IPS-18a (cell line): ENCODE measurements at regions not wholly inside any gene's neighbourhood (a gene's known extent, or its start where the extent isn't known, plus 50 kb on each side); places are given as distances from the start of the nearest gene placed in this dataset.

ENCODE experiments used
- H3K27ac ChIP-seq: one replicate; pipeline ENCODE4 v1.5.1; 2013; ENCODE audit warnings: low read length
- H3K27me3 ChIP-seq: one replicate; pipeline ENCODE4 v1.6.1; 2013; ENCODE audit warnings: mild to moderate bottlenecking, low read length; ENCODE audit not compliant: control insufficient read depth, insufficient read depth
- H3K36me3 ChIP-seq: one replicate; pipeline ENCODE4 v1.6.1; 2013; ENCODE audit warnings: low read depth, low read length; ENCODE audit not compliant: control insufficient read depth
- H3K4me1 ChIP-seq: one replicate; pipeline ENCODE4 v1.6.1; 2013; ENCODE audit warnings: low read depth, low read length; ENCODE audit not compliant: control insufficient read depth
- H3K4me3 ChIP-seq: one replicate; pipeline ENCODE4 v1.5.1; 2013; ENCODE audit warnings: low read length
- H3K9ac ChIP-seq: one replicate; pipeline ENCODE4 v1.6.1; 2013; ENCODE audit warnings: mild to moderate bottlenecking, low read length, moderate library complexity
- H3K9me3 ChIP-seq: one replicate; pipeline ENCODE4 v1.6.1; 2013; ENCODE audit warnings: low read depth, low read length; ENCODE audit not compliant: control insufficient read depth

DNA sequence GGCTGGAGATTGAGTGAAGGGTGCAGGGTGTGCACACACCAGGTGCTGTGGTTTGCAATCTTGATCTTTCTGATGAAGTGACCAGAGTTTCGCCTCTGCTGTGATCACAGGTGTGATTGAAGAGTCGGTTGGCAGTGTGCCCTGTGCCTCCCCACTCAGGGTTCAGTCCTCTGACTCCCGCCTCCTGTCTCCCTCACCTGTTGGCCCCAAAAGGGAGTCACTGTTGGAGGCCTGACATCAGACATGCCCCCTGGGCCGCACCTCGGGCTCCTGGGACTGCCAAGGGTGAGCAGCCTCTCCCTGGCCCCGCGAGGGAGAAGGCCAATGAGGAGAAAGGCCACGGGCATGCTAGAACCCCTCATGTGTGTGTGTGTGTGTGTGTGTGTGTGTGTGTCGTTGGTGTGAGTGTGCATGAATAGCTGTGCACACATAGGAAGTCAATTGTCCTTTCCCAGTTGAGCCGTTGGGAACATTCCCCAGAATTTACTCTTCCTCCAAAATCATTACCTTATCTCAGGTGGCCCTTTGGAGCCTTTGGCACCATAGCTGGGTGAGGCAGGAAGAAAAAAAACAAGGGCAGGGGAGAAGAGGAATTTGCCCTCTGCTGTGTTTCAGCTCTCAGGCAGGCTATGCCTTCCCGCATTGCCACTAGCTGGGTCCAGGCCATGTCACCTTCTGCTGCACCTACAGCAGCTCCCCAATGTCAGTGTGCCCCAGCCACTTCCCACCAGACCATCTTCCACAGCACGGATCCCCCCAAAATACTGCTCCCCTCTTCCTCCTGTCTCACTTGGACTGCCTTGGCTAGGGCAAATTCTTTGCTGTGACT is 78.1 kb upstream of the LAPTM4A start:
- Histone ChIP-seq H3K9ac (no peak overlapping the region), H3K36me3 (no peaks in the 10 kb centered on the region), H3K27ac (no peak overlapping the region), H3K4me1 (no peaks in the 10 kb centered on the region), H3K9me3 (no peaks in the 10 kb centered on the region), H3K27me3 (no peaks in the 10 kb centered on the region), H3K4me3 (no peak overlapping the region)

- H3K36me3 ChIP-seq: no peaks in the 10 kb centered on the region
Measured at GRCh38 chr2:20128506-20129330, 77.3 kb upstream of the LAPTM4A start.

GRCh38 chr2:20126469-20126868 is 75.0 kb upstream of the LAPTM4A start:
- Histone ChIP-seq H3K9ac (no peak overlapping the region), H3K27ac (no peak overlapping the region), H3K27me3 (no peaks in the 10 kb centered on the region), H3K36me3 (no peaks in the 10 kb centered on the region), H3K4me1 (no peaks in the 10 kb centered on the region), H3K9me3 (no peaks in the 10 kb centered on the region), H3K4me3 (no peak overlapping the region)

More at GRCh38 chr2:20128506-20129330, 77.3 kb upstream of the LAPTM4A start:
- Histone ChIP-seq H3K27me3 (no peaks in the 10 kb centered on the region), H3K9ac (no peak overlapping the region), H3K27ac (no peak overlapping the region), H3K4me1 (no peaks in the 10 kb centered on the region), H3K9me3 (no peaks in the 10 kb centered on the region), H3K4me3 (no peak overlapping the region)

DNA sequence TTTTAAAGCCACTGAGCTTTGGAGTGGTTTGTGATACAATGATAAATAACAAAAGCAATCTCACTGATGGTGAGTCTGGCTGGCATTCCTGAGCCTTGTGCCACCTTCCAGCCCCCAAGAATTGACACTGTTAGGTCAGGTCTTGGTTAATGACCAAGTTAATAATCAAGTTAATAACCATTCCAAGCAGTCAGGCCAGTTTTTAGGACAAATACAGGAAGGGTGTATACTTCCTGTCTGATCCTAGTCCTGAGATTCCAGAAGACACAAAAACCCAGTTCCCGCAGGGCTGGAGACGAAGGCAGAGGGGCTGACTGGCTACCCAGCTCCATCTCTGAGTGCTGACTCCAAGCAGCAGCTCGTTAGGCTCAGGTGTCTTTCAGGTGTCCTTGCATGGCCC is 74.6 kb upstream of the LAPTM4A start:
- Histone ChIP-seq H3K27me3 (no peaks in the 10 kb centered on the region), H3K9me3 (no peaks in the 10 kb centered on the region), H3K36me3 (no peaks in the 10 kb centered on the region), H3K4me1 (no peaks in the 10 kb centered on the region), H3K4me3 (no peak overlapping the region), H3K9ac (no peak overlapping the region), H3K27ac (no peak overlapping the region)

DNA sequence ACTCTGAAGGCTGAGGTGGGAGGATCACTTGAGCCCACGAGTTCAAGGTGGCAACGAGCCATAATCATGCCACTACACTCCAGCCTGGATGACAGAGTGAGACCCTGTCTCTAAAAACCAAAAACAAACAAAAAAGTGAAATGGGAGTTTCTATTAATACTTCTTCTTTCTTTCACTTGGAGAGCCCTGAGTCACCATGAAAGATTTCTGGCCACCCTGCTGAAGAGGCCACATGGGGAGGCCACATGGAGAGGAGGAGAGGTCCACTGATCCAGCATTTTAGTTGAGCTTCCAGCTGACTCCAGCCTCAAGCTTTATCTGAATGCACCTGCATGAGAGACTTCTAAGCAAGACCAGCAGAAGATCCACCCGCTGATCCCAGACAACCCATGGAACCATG is 74.2 kb upstream of the LAPTM4A start:
- H3K36me3 ChIP-seq: no peaks in the 10 kb centered on the region
- no peak overlapping the region for H3K4me3 ChIP-seq
- H3K9ac ChIP-seq: no peak overlapping the region
- no peak overlapping the region for H3K27ac ChIP-seq
- no peaks in the 10 kb centered on the region for H3K27me3 ChIP-seq
- H3K9me3 ChIP-seq: no peaks in the 10 kb centered on the region
- no peaks in the 10 kb centered on the region for H3K4me1 ChIP-seq

- Histone ChIP-seq H3K36me3 (no peaks in the 10 kb centered on the region), H3K4me3 (no peak overlapping the region), H3K9me3 (no peaks in the 10 kb centered on the region), H3K27me3 (no peaks in the 10 kb centered on the region), H3K27ac (no peak overlapping the region), H3K4me1 (no peaks in the 10 kb centered on the region), H3K9ac (no peak overlapping the region)
Measured at GRCh38 chr2:20125164-20125563, 73.7 kb upstream of the LAPTM4A start.

- no peak overlapping the region for H3K27ac ChIP-seq
Measured at GRCh38 chr2:20123871-20124594, 72.6 kb upstream of the LAPTM4A start.

DNA sequence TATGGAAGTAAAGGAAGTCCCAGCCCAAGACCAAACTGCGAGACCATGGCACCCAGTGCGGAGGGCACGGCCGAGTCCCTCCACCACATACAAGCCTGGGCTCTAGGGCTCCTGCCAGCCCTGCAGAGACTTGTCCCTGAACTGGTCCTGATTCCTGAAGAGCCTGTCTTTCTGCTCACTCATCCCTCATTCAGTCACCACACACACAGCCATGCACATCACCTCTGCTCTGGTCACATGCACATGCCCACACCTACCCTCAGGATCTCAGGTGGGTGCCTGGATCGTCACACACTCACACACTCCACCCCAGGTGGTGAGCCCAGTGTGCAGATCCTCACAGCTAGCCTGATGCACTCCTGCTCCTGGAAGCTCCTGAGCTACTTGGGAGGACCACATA is 71.4 kb upstream of the LAPTM4A start:
- H3K36me3 ChIP-seq: no peaks in the 10 kb centered on the region
- H3K4me3 ChIP-seq: no peak overlapping the region
- no peaks in the 10 kb centered on the region for H3K9me3 ChIP-seq
- no peaks in the 10 kb centered on the region for H3K27me3 ChIP-seq
- no peak overlapping the region for H3K9ac ChIP-seq
- H3K4me1 ChIP-seq: no peaks in the 10 kb centered on the region
- H3K27ac ChIP-seq: no peak overlapping the region

More at GRCh38 chr2:20123871-20124594, 72.6 kb upstream of the LAPTM4A start:
- no peak overlapping the region for H3K9ac ChIP-seq
- no peaks in the 10 kb centered on the region for H3K36me3 ChIP-seq
- no peaks in the 10 kb centered on the region for H3K27me3 ChIP-seq
- no peaks in the 10 kb centered on the region for H3K9me3 ChIP-seq
- H3K4me3 ChIP-seq: no peak overlapping the region
- no peaks in the 10 kb centered on the region for H3K4me1 ChIP-seq

- H3K27ac ChIP-seq: no peak overlapping the region
- no peaks in the 10 kb centered on the region for H3K9me3 ChIP-seq
- H3K27me3 ChIP-seq: no peaks in the 10 kb centered on the region
Measured at GRCh38 chr2:20120569-20121416, 69.4 kb upstream of the LAPTM4A start.

DNA sequence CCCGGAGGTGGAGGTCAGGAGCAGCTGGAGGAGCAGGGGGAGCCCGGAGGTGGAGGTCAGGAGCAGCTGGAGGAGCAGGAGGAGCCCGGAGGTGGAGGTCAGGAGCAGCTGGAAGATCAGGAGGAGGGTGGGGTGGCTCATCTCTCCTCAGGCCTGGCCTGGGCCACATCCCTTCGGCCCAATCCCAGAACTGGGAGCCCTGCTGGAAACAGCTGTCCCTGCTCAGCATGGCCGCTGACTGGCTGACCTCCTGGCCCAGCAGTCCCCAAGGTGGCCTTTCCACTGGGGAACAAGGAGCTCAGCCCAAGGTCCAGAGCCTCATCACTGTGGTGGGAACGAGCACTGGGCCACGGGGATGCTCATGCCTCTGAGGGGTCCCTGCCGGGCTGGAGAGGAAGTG is 66.6 kb upstream of the LAPTM4A start:
- H3K9ac ChIP-seq: no peak overlapping the region
- H3K4me1 ChIP-seq: no peaks in the 10 kb centered on the region
- H3K27ac ChIP-seq: no peak overlapping the region
- H3K4me3 ChIP-seq: no peak overlapping the region
- no peaks in the 10 kb centered on the region for H3K9me3 ChIP-seq
- H3K27me3 ChIP-seq: no peaks in the 10 kb centered on the region
- H3K36me3 ChIP-seq: no peaks in the 10 kb centered on the region

More at GRCh38 chr2:20120569-20121416, 69.4 kb upstream of the LAPTM4A start:
- Histone ChIP-seq H3K4me3 (no peak overlapping the region), H3K4me1 (no peaks in the 10 kb centered on the region), H3K36me3 (no peaks in the 10 kb centered on the region), H3K9ac (no peak overlapping the region)

DNA sequence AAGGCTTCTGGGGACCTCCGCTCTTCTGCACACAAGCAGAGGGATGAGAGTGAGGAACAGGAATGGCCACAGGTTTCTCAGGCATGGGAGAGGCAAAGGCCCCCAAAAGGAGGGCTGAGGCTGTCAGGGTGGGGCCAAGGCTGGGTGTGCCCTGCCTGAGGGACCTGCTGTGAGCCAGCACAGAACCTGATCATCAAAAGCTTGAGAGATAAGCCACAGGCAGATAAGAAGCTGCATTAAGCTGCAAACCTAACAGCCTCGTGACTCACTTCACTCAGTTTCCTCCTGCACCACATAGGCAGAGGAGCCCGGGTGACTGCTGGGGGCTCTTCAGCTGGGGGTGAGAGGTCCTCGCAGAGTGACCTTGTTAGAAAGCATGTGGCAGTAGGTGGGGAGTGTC is 64.5 kb upstream of the LAPTM4A start:
- Histone ChIP-seq H3K4me1 (no peaks in the 10 kb centered on the region), H3K9ac (no peak overlapping the region), H3K4me3 (no peak overlapping the region), H3K27ac (no peak overlapping the region), H3K9me3 (no peaks in the 10 kb centered on the region), H3K36me3 (no peaks in the 10 kb centered on the region), H3K27me3 (no peaks in the 10 kb centered on the region)
